ENCODE measurements at regions not wholly inside any gene's neighbourhood (a gene's known extent, or its start where the extent isn't known, plus 50 kb on each side); places are given as distances from the start of the nearest gene placed in this dataset.

GRCh38 chr6:147724454-147724853, 216.0 kb downstream of the SAMD5 start:
- no peak overlapping the region for H3K4me3 ChIP-seq (ENCODE audit: low read length)
- no peak for DNase-seq (ENCODE audit: low read depth)
- TF ChIP-seq CTCF (conservative IDR thresholded peaks at IDR 0.05; ENCODE audit: low read depth, low read length), result no peak

- no peak overlapping the region for H3K4me3 ChIP-seq (ENCODE audit: low read length)
- DNase-seq (ENCODE audit: low read depth), result no peak
- no peak for TF ChIP-seq CTCF (conservative IDR thresholded peaks at IDR 0.05; ENCODE audit: low read depth, low read length)
These were observed 217.9 kb downstream of the SAMD5 start for GRCh38 chr6:147726342-147726741.

- no peak for TF ChIP-seq CTCF (conservative IDR thresholded peaks at IDR 0.05; ENCODE audit: low read depth, low read length)
- no peak for DNase-seq (ENCODE audit: low read depth)
- no peak overlapping the region for H3K4me3 ChIP-seq (ENCODE audit: low read length)
These were observed 220.4 kb downstream of the SAMD5 start for GRCh38 chr6:147728903-147729302.

- no peak for TF ChIP-seq CTCF (conservative IDR thresholded peaks at IDR 0.05; ENCODE audit: low read depth, low read length)
- no peak overlapping the region for H3K4me3 ChIP-seq (ENCODE audit: low read length)
- DNase-seq (ENCODE audit: low read depth), result no peak
These were observed 225.2 kb downstream of the SAMD5 start for GRCh38 chr6:147733686-147734085.

GRCh38 chr6:147734151-147734550, 225.7 kb downstream of the SAMD5 start:
- no peak for TF ChIP-seq CTCF (conservative IDR thresholded peaks at IDR 0.05; ENCODE audit: low read depth, low read length)
- no peak overlapping the region for H3K4me3 ChIP-seq (ENCODE audit: low read length)
- DNase-seq (ENCODE audit: low read depth), result no peak

- no peak for TF ChIP-seq CTCF (conservative IDR thresholded peaks at IDR 0.05; ENCODE audit: low read depth, low read length)
These were observed 227.4 kb downstream of the SAMD5 start for GRCh38 chr6:147735924-147736323.

GRCh38 chr6:147737115-147737514, 228.6 kb downstream of the SAMD5 start:
- DNase-seq (ENCODE audit: low read depth), result no peak
- no peak for TF ChIP-seq CTCF (conservative IDR thresholded peaks at IDR 0.05; ENCODE audit: low read depth, low read length)
- no peak overlapping the region for H3K4me3 ChIP-seq (ENCODE audit: low read length)

More at GRCh38 chr6:147735924-147736323, 227.4 kb downstream of the SAMD5 start:
- H3K4me3 ChIP-seq (ENCODE audit: low read length), result no peak overlapping the region
- DNase-seq (ENCODE audit: low read depth), result no peak

Data from retinal pigment epithelial cell (primary cell).